H9 (cell line): ENCODE measurements at regions not wholly inside any gene's neighbourhood (a gene's known extent, or its start where the extent isn't known, plus 50 kb on each side); places are given as distances from the start of the nearest gene placed in this dataset.

Experiments
- DNase-seq: peaks from one replicate; pipeline ENCODE4 v3.0.0-alpha.2; 2017
- H2AFZ ChIP-seq: one replicate; pipeline ENCODE4 v1.6.1; 2013; ENCODE audit warnings: mild to moderate bottlenecking, low read length, control low read depth, moderate library complexity
- H2AK5ac ChIP-seq: 2 replicates; pipeline ENCODE4 v1.6.1; 2013; ENCODE audit warnings: low read length, control low read depth, mixed read lengths; ENCODE audit not compliant: insufficient read length
- H2BK120ac ChIP-seq: one replicate; pipeline ENCODE4 v1.6.1; 2013; ENCODE audit warnings: low read depth, mild to moderate bottlenecking, low read length, control low read depth, inconsistent platforms; ENCODE audit not compliant: poor library complexity, severe bottlenecking
- H2BK12ac ChIP-seq: 2 replicates; pipeline ENCODE4 v1.6.1; 2013; ENCODE audit warnings: low read length, control low read depth, mixed read lengths, low read depth; ENCODE audit not compliant: insufficient read length
- H2BK15ac ChIP-seq: 2 replicates; pipeline ENCODE4 v1.6.1; 2013; ENCODE audit warnings: low read depth, low read length, control low read depth
- H2BK20ac ChIP-seq: one replicate; pipeline ENCODE4 v1.6.1; 2013; ENCODE audit warnings: low read depth, mild to moderate bottlenecking, low read length, control low read depth, inconsistent platforms; ENCODE audit not compliant: poor library complexity, severe bottlenecking
- H2BK5ac ChIP-seq: 2 replicates; pipeline ENCODE4 v1.6.1; 2013; ENCODE audit warnings: low read length, control low read depth, mixed read lengths; ENCODE audit not compliant: insufficient read length
- H3K14ac ChIP-seq: 2 replicates; pipeline ENCODE4 v1.6.1; 2013; ENCODE audit warnings: low read length, control low read depth; ENCODE audit not compliant: insufficient read depth
- H3K18ac ChIP-seq: 2 replicates; pipeline ENCODE4 v1.6.1; 2013; ENCODE audit warnings: low read depth, mild to moderate bottlenecking, mixed read lengths, low read length, control low read depth; ENCODE audit not compliant: insufficient read length
- H3K23ac ChIP-seq: 2 replicates; pipeline ENCODE4 v1.6.1; 2013; ENCODE audit warnings: low read length, control low read depth, mixed read lengths, low read depth; ENCODE audit not compliant: insufficient read length
- H3K23me2 ChIP-seq: 2 replicates; pipeline ENCODE4 v1.6.1; 2013; ENCODE audit warnings: low read depth, mild to moderate bottlenecking, mixed read lengths, low read length, control low read depth; ENCODE audit not compliant: insufficient read length, poor library complexity, severe bottlenecking
- H3K27ac ChIP-seq: 2 replicates; pipeline ENCODE4 v1.5.1; 2013; ENCODE audit warnings: low read length, control low read depth, mixed read lengths, low read depth; ENCODE audit not compliant: insufficient read length
- H3K27me3 ChIP-seq: 2 replicates; pipeline ENCODE4 v1.6.1; 2013; ENCODE audit warnings: low read length, control low read depth, inconsistent platforms; ENCODE audit not compliant: insufficient read depth
- H3K4ac ChIP-seq: 2 replicates; pipeline ENCODE4 v1.6.1; 2013; ENCODE audit warnings: low read depth, mild to moderate bottlenecking, control low read depth, inconsistent platforms, low read length, moderate library complexity
- H3K4me1 ChIP-seq: 2 replicates; pipeline ENCODE4 v1.6.1; 2013; ENCODE audit warnings: low read length, control low read depth, inconsistent platforms; ENCODE audit not compliant: insufficient read depth
- H3K4me2 ChIP-seq: 2 replicates; pipeline ENCODE4 v1.6.1; 2013; ENCODE audit warnings: low read length, control low read depth, mixed read lengths; ENCODE audit not compliant: insufficient read length, insufficient read depth
- H3K56ac ChIP-seq: 2 replicates; pipeline ENCODE4 v1.6.1; 2013; ENCODE audit warnings: low read depth, mild to moderate bottlenecking, mixed read lengths, low read length, control low read depth; ENCODE audit not compliant: insufficient read length
- H3K79me1 ChIP-seq: 2 replicates; pipeline ENCODE4 v1.6.1; 2013; ENCODE audit warnings: low read depth, mild to moderate bottlenecking, moderate library complexity, low read length, control low read depth, inconsistent platforms; ENCODE audit not compliant: insufficient read depth, poor library complexity, severe bottlenecking
- H3K79me2 ChIP-seq: 2 replicates; pipeline ENCODE4 v1.6.1; 2013; ENCODE audit warnings: low read length, control low read depth, inconsistent platforms; ENCODE audit not compliant: insufficient read depth
- H3K9ac ChIP-seq: 2 replicates; pipeline ENCODE4 v1.6.1; 2013; ENCODE audit warnings: low read length, control low read depth, mixed read lengths; ENCODE audit not compliant: insufficient read length; ENCODE audit errors: extremely low read depth
- H3K9me3 ChIP-seq: one replicate; pipeline ENCODE4 v1.6.1; 2013; ENCODE audit warnings: low read depth, low read length, inconsistent platforms; ENCODE audit not compliant: control insufficient read depth
- H3T11ph ChIP-seq: one replicate; pipeline ENCODE4 v1.6.1; 2013; ENCODE audit warnings: mild to moderate bottlenecking, low read length, control low read depth, inconsistent platforms
- H4K20me1 ChIP-seq: one replicate; pipeline ENCODE4 v1.6.1; 2013; ENCODE audit not compliant: control insufficient read depth, insufficient read length, insufficient read depth
- H4K5ac ChIP-seq: 2 replicates; pipeline ENCODE4 v1.6.1; 2013; ENCODE audit warnings: low read depth, mild to moderate bottlenecking, mixed read lengths, low read length, control low read depth; ENCODE audit not compliant: insufficient read length
- H4K8ac ChIP-seq: replicated peaks from 2 replicates; pipeline ENCODE4 v1.6.1; 2013; ENCODE audit warnings: low read length, control low read depth, mixed read lengths, low read depth; ENCODE audit not compliant: insufficient read length
- H4K91ac ChIP-seq: 2 replicates; pipeline ENCODE4 v1.6.1; 2013; ENCODE audit warnings: low read depth, mild to moderate bottlenecking, moderate library complexity, mixed read lengths, low read length, control low read depth; ENCODE audit not compliant: insufficient read length
- H3K27ac Mint-ChIP-seq, 3 experiments: 2 replicates in 2 of 3; 3 replicates in 1 of 3; pipeline ENCODE4 v1.8.0; 2020 to 2021; ENCODE audit warnings: mixed read lengths in 3 of 3, mild to moderate bottlenecking in 1 of 3, moderate library complexity in 1 of 3
- H3K27me3 Mint-ChIP-seq: 2 replicates; pipeline ENCODE4 v1.8.0; 2021; ENCODE audit warnings: low read depth, mild to moderate bottlenecking, moderate library complexity, mixed read lengths
- H3K36me3 Mint-ChIP-seq, 3 experiments: 2 replicates in 2 of 3; 3 replicates in 1 of 3; pipeline ENCODE4 v1.8.0; 2020 to 2021; ENCODE audit warnings: low read depth in 3 of 3, mixed read lengths in 3 of 3; ENCODE audit not compliant: insufficient read depth in 1 of 3
- H3K4me1 Mint-ChIP-seq, 2 experiments: 2 replicates each; pipeline ENCODE4 v1.8.0; 2020; ENCODE audit warnings: mixed read lengths in 2 of 2
- H3K4me3 Mint-ChIP-seq, 2 experiments: 2 replicates in 1 of 2; 3 replicates in 1 of 2; pipeline ENCODE4 v1.8.0; 2020 to 2021; ENCODE audit warnings: mild to moderate bottlenecking in 2 of 2, mixed read lengths in 2 of 2, moderate library complexity in 1 of 2
- H3K9me3 Mint-ChIP-seq, 2 experiments: 2 replicates in 1 of 2; 3 replicates in 1 of 2; pipeline ENCODE4 v1.8.0; 2020; ENCODE audit warnings: mild to moderate bottlenecking in 2 of 2, mixed read lengths in 2 of 2, moderate library complexity in 1 of 2
- WGBS: extraction: QIAGEN DNeasy Blood & Tissue Kit; methylation state at CpG from one replicate; pipeline ENCODE4 v1.1.7; 2013; ENCODE audit warnings: missing lambda C conversion rate, low lambda C conversion rate, mixed read lengths; ENCODE audit not compliant: insufficient read length; ENCODE audit errors: extremely low coverage; 5-methylcytosine and 5-hydroxymethylcytosine counted together
- TF ChIP-seq, protein P1 (sequence below): fragments of 200-600 bp; sonication (generic); conservative IDR thresholded peaks from 3 replicates; pipeline ENCODE4 v1.8.0; 2021; ENCODE audit warnings: antibody characterized with exemption, mild to moderate bottlenecking

- Mint-ChIP-seq H3K9me3 (peaks cover 59 to 89% of the 10 kb centered on the region in 2 experiments), H3K4me3 (no peak overlapping the region)
- no peak overlapping the region for H3K4ac ChIP-seq
Measured at GRCh38 chr4:189823591-189823990, 117.1 kb upstream of the FRG1 start.

More at GRCh38 chr4:189823591-189823990, 117.1 kb upstream of the FRG1 start:
- no peak overlapping the region for H3K56ac ChIP-seq
- H3K27ac Mint-ChIP-seq = no peak overlapping the region
- no peaks in the 10 kb centered on the region for H3K79me1 ChIP-seq
- no peak overlapping the region for H2AK5ac ChIP-seq
- H2AFZ ChIP-seq = no peak overlapping the region
- H2BK5ac ChIP-seq = no peak overlapping the region
- H3K9me3 ChIP-seq = peaks cover 7% of the 10 kb centered on the region
- no peaks in the 10 kb centered on the region for H4K20me1 ChIP-seq
- H3K18ac ChIP-seq = no peak overlapping the region
- no peak overlapping the region for H2BK120ac ChIP-seq
- DNase-seq = no peak
- H2BK12ac ChIP-seq = no peak overlapping the region
- no peak overlapping the region for H4K8ac ChIP-seq
- H3K23me2 ChIP-seq = no peaks in the 10 kb centered on the region
- H4K5ac ChIP-seq = no peak overlapping the region
- H4K91ac ChIP-seq = no peak overlapping the region
- H3K4me1 ChIP-seq = peaks cover 8% of the 10 kb centered on the region; the same call in 1 of the 2 replicates
- H3K4me1 Mint-ChIP-seq = peaks cover 0 to 11% of the 10 kb centered on the region in 2 experiments; a peak in 2 of 4 replicates
- peaks cover under 1% of the 10 kb centered on the region; the same call in 1 of the 2 replicates for H3K27me3 Mint-ChIP-seq
- H3K27me3 ChIP-seq = no peaks in the 10 kb centered on the region
- no peak overlapping the region for H2BK20ac ChIP-seq
- peaks cover 0 to 1% (median under 1%) of the 10 kb centered on the region in 3 experiments; a peak in 3 of 7 replicates for H3K36me3 Mint-ChIP-seq
- TF ChIP-seq, protein P1, sequence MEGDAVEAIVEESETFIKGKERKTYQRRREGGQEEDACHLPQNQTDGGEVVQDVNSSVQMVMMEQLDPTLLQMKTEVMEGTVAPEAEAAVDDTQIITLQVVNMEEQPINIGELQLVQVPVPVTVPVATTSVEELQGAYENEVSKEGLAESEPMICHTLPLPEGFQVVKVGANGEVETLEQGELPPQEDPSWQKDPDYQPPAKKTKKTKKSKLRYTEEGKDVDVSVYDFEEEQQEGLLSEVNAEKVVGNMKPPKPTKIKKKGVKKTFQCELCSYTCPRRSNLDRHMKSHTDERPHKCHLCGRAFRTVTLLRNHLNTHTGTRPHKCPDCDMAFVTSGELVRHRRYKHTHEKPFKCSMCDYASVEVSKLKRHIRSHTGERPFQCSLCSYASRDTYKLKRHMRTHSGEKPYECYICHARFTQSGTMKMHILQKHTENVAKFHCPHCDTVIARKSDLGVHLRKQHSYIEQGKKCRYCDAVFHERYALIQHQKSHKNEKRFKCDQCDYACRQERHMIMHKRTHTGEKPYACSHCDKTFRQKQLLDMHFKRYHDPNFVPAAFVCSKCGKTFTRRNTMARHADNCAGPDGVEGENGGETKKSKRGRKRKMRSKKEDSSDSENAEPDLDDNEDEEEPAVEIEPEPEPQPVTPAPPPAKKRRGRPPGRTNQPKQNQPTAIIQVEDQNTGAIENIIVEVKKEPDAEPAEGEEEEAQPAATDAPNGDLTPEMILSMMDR = no peak
- no peak overlapping the region for H3K9ac ChIP-seq
- no CpG with 5 or more reads among the region's 3 CpGs for WGBS
- H3K14ac ChIP-seq = no peak overlapping the region
- H3T11ph ChIP-seq = no peak overlapping the region
- no peak overlapping the region for H3K23ac ChIP-seq
- H3K4me2 ChIP-seq = no peak overlapping the region
- H2BK15ac ChIP-seq = no peak overlapping the region
- H3K27ac ChIP-seq = no peak overlapping the region
- H3K79me2 ChIP-seq = no peaks in the 10 kb centered on the region
